Gastrocnemius medialis (tissue), 4 donors: ENCODE measurements at regions not wholly inside any gene's neighbourhood (a gene's known extent, or its start where the extent isn't known, plus 50 kb on each side); places are given as distances from the start of the nearest gene placed in this dataset.

Experiments used
- ATAC-seq, 2 donors: fragments of 150-250 bp; one replicate each; pipeline ENCODE4 v1.9.1; 2016
- DNase-seq, 2 donors: peaks; one replicate each; pipeline ENCODE4 v3.0.0-alpha.2; 2019
- H3K27ac ChIP-seq, 4 donors: fragments of 200-600 bp; sonication (generic); 1 replicate in 1 of 4; 2 replicates in 3 of 4; pipeline ENCODE4 v1.5.1; 2016 to 2018; ENCODE audit warnings: mild to moderate bottlenecking in 2 of 4, moderate library complexity in 1 of 4
- H3K27me3 ChIP-seq, 3 donors: fragments of 200-600 bp; sonication (generic) in 2 of 3; 1 replicate in 1 of 3; 2 replicates in 2 of 3; pipeline versions ENCODE4 v1.5.1 to v1.6.0; 2016 to 2019; ENCODE audit warnings: mild to moderate bottlenecking in 1 of 3, moderate library complexity in 1 of 3
- H3K36me3 ChIP-seq, 2 donors: fragments of 200-600 bp; sonication (generic) in 1 of 2; one replicate each; pipeline ENCODE4 v1.5.1; 2017 to 2018
- H3K4me1 ChIP-seq, 2 donors: fragments of 200-600 bp; sonication (generic) in 1 of 2; one replicate each; pipeline ENCODE4 v1.5.1; 2016 to 2017; ENCODE audit warnings: mild to moderate bottlenecking in 2 of 2
- H3K4me3 ChIP-seq, 4 donors: fragments of 200-600 bp; sonication (generic) in 3 of 4; 1 replicate in 1 of 4; 2 replicates in 3 of 4; pipeline ENCODE4 v1.5.1; 2016 to 2019; ENCODE audit warnings: mild to moderate bottlenecking in 2 of 4
- H3K9me3 ChIP-seq, 3 donors: fragments of 200-600 bp; sonication (generic) in 2 of 3; 1 replicate in 1 of 3; 2 replicates in 2 of 3; pipeline ENCODE4 v1.5.1; 2016 to 2019
- POLR2A ChIP-seq, 2 donors: fragments of 450-650 bp; IDR thresholded peaks; one replicate each; pipeline ENCODE4 v1.6.1; 2017; ENCODE audit warnings: antibody characterized with exemption in 2 of 2, mild to moderate bottlenecking in 2 of 2, moderate library complexity in 2 of 2
- in situ Hi-C, 4 donors: fragments of 200-750 bp; cut with MboI; loops; one replicate each; pipeline versions ENCODE4 v1.15.0 to v1.8.0; 2017; ENCODE audit warnings: low sequenced_read_pairs in 4 of 4
- intact Hi-C: fragments of 100-400 bp; cut with DNase I; formaldehyde crosslinking; loops from one replicate; pipeline ENCODE4 v1.15.1; 2023; ENCODE audit warnings: low total_unique reads
- TF ChIP-seq, protein P1 (sequence below), 5 experiments: fragments of 450-650 bp in 3 of 5; fragments of 200-600 bp in 2 of 5; sonication (generic) in 2 of 5; IDR thresholded peaks in 4 of 5; conservative IDR thresholded peaks in 1 of 5; 1 replicate in 4 of 5; 2 replicates in 1 of 5; pipeline ENCODE4 v1.5.1; 2016 to 2019; ENCODE audit warnings: antibody characterized with exemption in 5 of 5, mild to moderate bottlenecking in 3 of 5, moderate library complexity in 3 of 5

GRCh38 chr6:48278261-48278660 is 167.3 kb upstream of the PTCHD4 start:
- Histone ChIP-seq H3K27ac (no peak overlapping the region), H3K9me3 (no peaks in the 10 kb centered on the region), H3K4me3 (no peak overlapping the region), H3K36me3 (no peaks in the 10 kb centered on the region), H3K27me3 (no peaks in the 10 kb centered on the region), H3K4me1 (no peaks in the 10 kb centered on the region)
- DNase-seq (no peak), ATAC-seq (no peak)
- intact Hi-C loops (no loop called here), in situ Hi-C loops (no loop called here)
- no peak for TF ChIP-seq POLR2A (IDR thresholded peaks at IDR 0.05)
- TF ChIP-seq, protein P1, sequence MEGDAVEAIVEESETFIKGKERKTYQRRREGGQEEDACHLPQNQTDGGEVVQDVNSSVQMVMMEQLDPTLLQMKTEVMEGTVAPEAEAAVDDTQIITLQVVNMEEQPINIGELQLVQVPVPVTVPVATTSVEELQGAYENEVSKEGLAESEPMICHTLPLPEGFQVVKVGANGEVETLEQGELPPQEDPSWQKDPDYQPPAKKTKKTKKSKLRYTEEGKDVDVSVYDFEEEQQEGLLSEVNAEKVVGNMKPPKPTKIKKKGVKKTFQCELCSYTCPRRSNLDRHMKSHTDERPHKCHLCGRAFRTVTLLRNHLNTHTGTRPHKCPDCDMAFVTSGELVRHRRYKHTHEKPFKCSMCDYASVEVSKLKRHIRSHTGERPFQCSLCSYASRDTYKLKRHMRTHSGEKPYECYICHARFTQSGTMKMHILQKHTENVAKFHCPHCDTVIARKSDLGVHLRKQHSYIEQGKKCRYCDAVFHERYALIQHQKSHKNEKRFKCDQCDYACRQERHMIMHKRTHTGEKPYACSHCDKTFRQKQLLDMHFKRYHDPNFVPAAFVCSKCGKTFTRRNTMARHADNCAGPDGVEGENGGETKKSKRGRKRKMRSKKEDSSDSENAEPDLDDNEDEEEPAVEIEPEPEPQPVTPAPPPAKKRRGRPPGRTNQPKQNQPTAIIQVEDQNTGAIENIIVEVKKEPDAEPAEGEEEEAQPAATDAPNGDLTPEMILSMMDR (IDR thresholded peaks at IDR 0.05 in 4 of 5, conservative IDR thresholded peaks at IDR 0.05 in 1 of 5), result no peak

DNA sequence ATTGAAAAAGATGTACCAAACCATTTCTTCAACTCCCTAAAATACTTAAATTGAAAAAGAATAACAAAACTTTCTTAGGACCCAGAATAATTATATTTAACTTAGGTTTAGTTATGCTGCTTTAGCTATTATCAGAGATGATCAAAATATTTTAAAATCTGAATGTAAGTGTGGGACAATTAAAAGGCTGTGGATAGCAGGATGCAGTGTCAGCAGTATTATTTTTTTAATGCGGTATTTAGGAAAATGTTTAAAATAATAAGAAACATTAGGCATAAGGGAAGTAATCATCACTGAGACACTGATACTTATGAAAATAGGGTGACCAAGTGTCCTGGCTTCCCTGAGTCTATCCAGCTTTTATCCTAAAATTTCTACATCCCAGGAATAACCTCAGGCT is 161.5 kb upstream of the PTCHD4 start:
- no peak for ATAC-seq
- in situ Hi-C loops (no loop called here), intact Hi-C loops (no loop called here)

DNA sequence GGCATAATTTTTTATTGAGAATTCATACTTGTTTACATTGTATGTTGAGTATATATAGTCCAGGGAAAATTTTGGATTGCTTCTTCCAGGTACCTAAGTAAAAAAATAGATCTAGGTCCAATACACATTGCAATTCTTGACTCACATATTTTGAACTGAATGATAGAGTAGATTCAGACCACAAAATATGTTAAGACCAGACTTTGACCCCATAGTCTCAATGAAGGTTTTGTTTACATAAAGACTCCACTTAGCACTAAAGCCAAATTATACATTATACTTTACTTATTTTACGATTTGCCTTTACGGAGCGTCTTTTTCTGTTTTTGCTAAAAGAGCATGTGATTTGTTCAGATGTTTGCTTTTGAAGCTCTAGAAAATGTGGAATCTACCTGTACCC is 144.1 kb upstream of the PTCHD4 start:
- H3K4me1 ChIP-seq, result no peaks in the 10 kb centered on the region
- H3K27ac ChIP-seq, result no peak overlapping the region
- TF ChIP-seq, protein P1 (IDR thresholded peaks at IDR 0.05 in 4 of 5, conservative IDR thresholded peaks at IDR 0.05 in 1 of 5), result no peak
- no peak for TF ChIP-seq POLR2A (IDR thresholded peaks at IDR 0.05)
- intact Hi-C loops (no loop called here), in situ Hi-C loops (no loop called here)
- no peaks in the 10 kb centered on the region for H3K9me3 ChIP-seq
- ATAC-seq (no peak), DNase-seq (no peak)
- H3K4me3 ChIP-seq, result no peak overlapping the region
- H3K27me3 ChIP-seq, result no peaks in the 10 kb centered on the region
- no peaks in the 10 kb centered on the region for H3K36me3 ChIP-seq

More for the DNA sequence above, 161.5 kb upstream of the PTCHD4 start:
- Histone ChIP-seq H3K36me3 (no peaks in the 10 kb centered on the region), H3K27me3 (no peaks in the 10 kb centered on the region), H3K4me3 (no peak overlapping the region), H3K9me3 (no peaks in the 10 kb centered on the region), H3K27ac (no peak overlapping the region), H3K4me1 (no peaks in the 10 kb centered on the region)
- no peak for TF ChIP-seq POLR2A (IDR thresholded peaks at IDR 0.05)
- TF ChIP-seq, protein P1 (IDR thresholded peaks at IDR 0.05 in 4 of 5, conservative IDR thresholded peaks at IDR 0.05 in 1 of 5), result no peak
- DNase-seq, result no peak

DNA sequence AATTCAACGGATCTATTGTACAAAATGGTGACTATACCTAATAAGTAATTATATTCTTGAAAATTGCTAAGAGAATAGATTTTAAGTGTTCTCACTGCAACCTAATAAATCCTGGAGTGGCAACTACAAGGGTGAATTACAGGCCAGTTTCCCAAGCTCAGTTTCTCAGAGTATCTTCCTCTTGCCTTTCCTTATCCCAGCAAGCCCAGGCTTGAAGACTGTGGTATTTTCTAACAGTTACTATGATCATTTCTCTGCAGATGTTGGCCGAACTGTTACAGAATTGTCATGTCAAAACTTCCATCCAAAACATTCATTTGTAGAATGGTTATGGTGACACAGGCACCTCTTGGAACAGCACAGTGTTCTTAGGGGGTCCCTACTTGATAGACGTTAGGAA is 138.1 kb upstream of the PTCHD4 start:
- in situ Hi-C loops (no loop called here), intact Hi-C loops (no loop called here)

DNA sequence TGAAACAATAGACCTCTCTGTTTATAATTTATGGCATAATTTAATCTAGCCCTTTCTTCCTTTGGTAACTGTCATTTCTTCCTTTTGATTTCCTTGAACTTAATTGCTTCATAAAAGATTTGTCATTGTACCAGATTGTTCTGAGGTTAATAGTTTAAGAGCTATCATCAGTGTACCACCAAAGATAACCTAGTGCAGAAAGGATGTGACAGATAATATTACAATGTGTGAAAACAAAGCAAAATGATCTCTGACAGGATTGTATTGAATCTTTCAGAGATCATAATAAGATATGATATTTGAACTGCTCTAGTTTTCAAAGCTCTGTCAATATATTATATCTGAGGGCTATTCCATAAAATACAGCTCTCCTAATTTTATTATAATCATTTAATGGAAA is 132.1 kb upstream of the PTCHD4 start:
- no peaks in the 10 kb centered on the region for H3K4me1 ChIP-seq
- TF ChIP-seq, protein P1 (IDR thresholded peaks at IDR 0.05 in 4 of 5, conservative IDR thresholded peaks at IDR 0.05 in 1 of 5), result no peak
- no peak for TF ChIP-seq POLR2A (IDR thresholded peaks at IDR 0.05)
- in situ Hi-C loops, result no loop called here
- H3K27me3 ChIP-seq, result no peaks in the 10 kb centered on the region
- H3K4me3 ChIP-seq, result no peak overlapping the region
- no peaks in the 10 kb centered on the region for H3K9me3 ChIP-seq
- intact Hi-C loops, result no loop called here
- no peak for DNase-seq
- no peak for ATAC-seq
- no peaks in the 10 kb centered on the region for H3K36me3 ChIP-seq
- no peak overlapping the region for H3K27ac ChIP-seq

More for the DNA sequence above, 138.1 kb upstream of the PTCHD4 start:
- H3K27ac ChIP-seq, result no peak overlapping the region
- no peaks in the 10 kb centered on the region for H3K9me3 ChIP-seq
- no peak for DNase-seq
- H3K4me1 ChIP-seq, result no peaks in the 10 kb centered on the region
- TF ChIP-seq POLR2A (IDR thresholded peaks at IDR 0.05), result no peak
- TF ChIP-seq, protein P1 (IDR thresholded peaks at IDR 0.05 in 4 of 5, conservative IDR thresholded peaks at IDR 0.05 in 1 of 5), result no peak
- no peak overlapping the region for H3K4me3 ChIP-seq
- no peaks in the 10 kb centered on the region for H3K27me3 ChIP-seq
- H3K36me3 ChIP-seq, result no peaks in the 10 kb centered on the region
- ATAC-seq, result no peak
